ENCODE measurements at regions not wholly inside any gene's neighbourhood (a gene's known extent, or its start where the extent isn't known, plus 50 kb on each side); places are given as distances from the start of the nearest gene placed in this dataset.

GRCh38 chr5:96582343-96582742 is 79.8 kb upstream of the CAST start:
- no peaks in the 10 kb centered on the region for H3K36me3 Mint-ChIP-seq (ENCODE audit: unreplicated experiment)
- H3K27me3 Mint-ChIP-seq (ENCODE audit: unreplicated experiment), result no peaks in the 10 kb centered on the region
- no peak overlapping the region for H3K4me3 Mint-ChIP-seq (ENCODE audit: unreplicated experiment)
- TF ChIP-seq CTCF (IDR thresholded peaks at IDR 0.05; ENCODE audit: partially characterized antibody, unreplicated experiment), result no peak
- H3K4me1 Mint-ChIP-seq (ENCODE audit: low read depth, unreplicated experiment), result peaks cover 11% of the 10 kb centered on the region
- DNase-seq, result peak; percentile 66
- H3K9me3 Mint-ChIP-seq (ENCODE audit: unreplicated experiment), result no peaks in the 10 kb centered on the region
- peak overlapping the region; percentile 94 for H3K27ac Mint-ChIP-seq (ENCODE audit: unreplicated experiment)

- H3K9me3 Mint-ChIP-seq (ENCODE audit: unreplicated experiment), result no peaks in the 10 kb centered on the region
- peaks cover 11% of the 10 kb centered on the region for H3K4me1 Mint-ChIP-seq (ENCODE audit: low read depth, unreplicated experiment)
- no peaks in the 10 kb centered on the region for H3K36me3 Mint-ChIP-seq (ENCODE audit: unreplicated experiment)
- H3K27me3 Mint-ChIP-seq (ENCODE audit: unreplicated experiment), result no peaks in the 10 kb centered on the region
- no peak for TF ChIP-seq CTCF (IDR thresholded peaks at IDR 0.05; ENCODE audit: partially characterized antibody, unreplicated experiment)
- DNase-seq, result no peak
- no peak overlapping the region for H3K4me3 Mint-ChIP-seq (ENCODE audit: unreplicated experiment)
- H3K27ac Mint-ChIP-seq (ENCODE audit: unreplicated experiment), result no peak overlapping the region
These were observed 77.5 kb upstream of the CAST start for GRCh38 chr5:96584712-96585111.

GRCh38 chr5:96588539-96588938 is 73.6 kb upstream of the CAST start:
- no peak for TF ChIP-seq CTCF (IDR thresholded peaks at IDR 0.05; ENCODE audit: partially characterized antibody, unreplicated experiment)
- H3K4me1 Mint-ChIP-seq (ENCODE audit: low read depth, unreplicated experiment), result peaks cover 2% of the 10 kb centered on the region
- no peak overlapping the region for H3K27ac Mint-ChIP-seq (ENCODE audit: unreplicated experiment)
- no peaks in the 10 kb centered on the region for H3K27me3 Mint-ChIP-seq (ENCODE audit: unreplicated experiment)
- DNase-seq, result no peak
- H3K4me3 Mint-ChIP-seq (ENCODE audit: unreplicated experiment), result no peak overlapping the region
- H3K9me3 Mint-ChIP-seq (ENCODE audit: unreplicated experiment), result no peaks in the 10 kb centered on the region
- no peaks in the 10 kb centered on the region for H3K36me3 Mint-ChIP-seq (ENCODE audit: unreplicated experiment)

GRCh38 chr5:96590796-96591195 is 71.4 kb upstream of the CAST start:
- no peak for TF ChIP-seq CTCF (IDR thresholded peaks at IDR 0.05; ENCODE audit: partially characterized antibody, unreplicated experiment)
- Mint-ChIP-seq H3K27ac (ENCODE audit: unreplicated experiment) (no peak overlapping the region), H3K36me3 (ENCODE audit: unreplicated experiment) (no peaks in the 10 kb centered on the region), H3K9me3 (ENCODE audit: unreplicated experiment) (peaks cover 3% of the 10 kb centered on the region), H3K27me3 (ENCODE audit: unreplicated experiment) (no peaks in the 10 kb centered on the region), H3K4me1 (ENCODE audit: low read depth, unreplicated experiment) (peaks cover 12% of the 10 kb centered on the region), H3K4me3 (ENCODE audit: unreplicated experiment) (no peak overlapping the region)
- DNase-seq, result no peak

- peaks cover 7% of the 10 kb centered on the region for H3K9me3 Mint-ChIP-seq (ENCODE audit: unreplicated experiment)
- peak; percentile 68 for TF ChIP-seq CTCF (IDR thresholded peaks at IDR 0.05; ENCODE audit: partially characterized antibody, unreplicated experiment)
- DNase-seq, result no peak
- peaks cover 7% of the 10 kb centered on the region for H3K36me3 Mint-ChIP-seq (ENCODE audit: unreplicated experiment)
- no peak overlapping the region for H3K4me3 Mint-ChIP-seq (ENCODE audit: unreplicated experiment)
- H3K27me3 Mint-ChIP-seq (ENCODE audit: unreplicated experiment), result peaks cover 1% of the 10 kb centered on the region
- peak overlapping the region; percentile 21 for H3K27ac Mint-ChIP-seq (ENCODE audit: unreplicated experiment)
- peaks cover 20% of the 10 kb centered on the region for H3K4me1 Mint-ChIP-seq (ENCODE audit: low read depth, unreplicated experiment)
These were observed 66.7 kb upstream of the CAST start for GRCh38 chr5:96595300-96596090.
